Loucy (cell line): ENCODE measurements at regions not wholly inside any gene's neighbourhood (a gene's known extent, or its start where the extent isn't known, plus 50 kb on each side); places are given as distances from the start of the nearest gene placed in this dataset.

Source experiments
- H2AFZ ChIP-seq: fragments of 200-600 bp; sonication (generic); 2 replicates; pipeline ENCODE4 v1.6.0; 2016; ENCODE audit warnings: antibody characterized with exemption, mild to moderate bottlenecking, low read length, moderate library complexity
- H3F3A ChIP-seq: fragments of 200-600 bp; 2 replicates; pipeline ENCODE4 v1.6.0; 2016; ENCODE audit warnings: antibody characterized with exemption, low read depth, mild to moderate bottlenecking
- H3K27me3 ChIP-seq: fragments of 200-600 bp; sonication (generic); 2 replicates; pipeline ENCODE4 v1.6.1; 2014; ENCODE audit warnings: low read length, mild to moderate bottlenecking; ENCODE audit not compliant: insufficient read depth, poor library complexity, severe bottlenecking
- H3K36me3 ChIP-seq: fragments of 200-600 bp; sonication (generic); 2 replicates; pipeline ENCODE4 v1.6.1; 2016; ENCODE audit warnings: low read length; ENCODE audit not compliant: insufficient read depth
- H3K4me1 ChIP-seq: fragments of 200-600 bp; sonication (generic); 2 replicates; pipeline ENCODE4 v1.5.1; 2014; ENCODE audit warnings: low read length, mild to moderate bottlenecking; ENCODE audit not compliant: insufficient read depth, poor library complexity, severe bottlenecking
- H3K4me2 ChIP-seq: fragments of 200-600 bp; sonication (generic); 2 replicates; pipeline ENCODE4 v1.6.0; 2014; ENCODE audit warnings: antibody characterized with exemption, low read length, low read depth, mild to moderate bottlenecking; ENCODE audit not compliant: poor library complexity, severe bottlenecking
- H3K4me3 ChIP-seq: fragments of 200-600 bp; sonication (generic); 2 replicates; pipeline ENCODE4 v1.5.1; 2014; ENCODE audit warnings: low read length, mild to moderate bottlenecking, mixed read lengths; ENCODE audit not compliant: poor library complexity, severe bottlenecking
- H3K79me2 ChIP-seq: fragments of 200-600 bp; sonication (generic); 2 replicates; pipeline ENCODE4 v1.6.1; 2014; ENCODE audit warnings: low read length; ENCODE audit not compliant: insufficient read depth
- H3K9ac ChIP-seq: fragments of 200-600 bp; sonication (generic); 2 replicates; pipeline ENCODE4 v1.6.0; 2014; ENCODE audit warnings: mild to moderate bottlenecking, low read depth, low read length, moderate library complexity; ENCODE audit not compliant: poor library complexity, severe bottlenecking
- H3K9me2 ChIP-seq: fragments of 200-600 bp; sonication (generic); replicated peaks from 2 replicates; pipeline ENCODE4 v1.6.1; 2016; ENCODE audit warnings: low read depth, low read length, mixed read lengths
- H3K9me3 ChIP-seq: fragments of 200-600 bp; sonication (generic); 2 replicates; pipeline ENCODE4 v1.6.1; 2014; ENCODE audit warnings: mild to moderate bottlenecking, antibody characterized with exemption, low read length, low read depth; ENCODE audit not compliant: insufficient read depth
- H4K20me1 ChIP-seq: fragments of 200-600 bp; sonication (generic); 2 replicates; pipeline ENCODE4 v1.6.0; 2014; ENCODE audit warnings: antibody characterized with exemption, low read length, mild to moderate bottlenecking; ENCODE audit not compliant: insufficient read depth, poor library complexity, severe bottlenecking
- EZH2phosphoT487 ChIP-seq: fragments of 200-600 bp; IDR thresholded peaks from 2 replicates; pipeline ENCODE4 v1.6.1; 2018; ENCODE audit warnings: antibody characterized with exemption, mild to moderate bottlenecking, moderate library complexity, borderline replicate concordance
- TF ChIP-seq, protein P1 (sequence below): fragments of 200-600 bp; sonication (generic); conservative IDR thresholded peaks from 2 replicates; pipeline ENCODE4 v1.5.1; 2014; ENCODE audit warnings: mild to moderate bottlenecking, antibody characterized with exemption, low read length

- H3K4me3 ChIP-seq, result no peak overlapping the region
- no peak overlapping the region for H3K9ac ChIP-seq
- no peak for TF ChIP-seq EZH2phosphoT487
- TF ChIP-seq, protein P1, sequence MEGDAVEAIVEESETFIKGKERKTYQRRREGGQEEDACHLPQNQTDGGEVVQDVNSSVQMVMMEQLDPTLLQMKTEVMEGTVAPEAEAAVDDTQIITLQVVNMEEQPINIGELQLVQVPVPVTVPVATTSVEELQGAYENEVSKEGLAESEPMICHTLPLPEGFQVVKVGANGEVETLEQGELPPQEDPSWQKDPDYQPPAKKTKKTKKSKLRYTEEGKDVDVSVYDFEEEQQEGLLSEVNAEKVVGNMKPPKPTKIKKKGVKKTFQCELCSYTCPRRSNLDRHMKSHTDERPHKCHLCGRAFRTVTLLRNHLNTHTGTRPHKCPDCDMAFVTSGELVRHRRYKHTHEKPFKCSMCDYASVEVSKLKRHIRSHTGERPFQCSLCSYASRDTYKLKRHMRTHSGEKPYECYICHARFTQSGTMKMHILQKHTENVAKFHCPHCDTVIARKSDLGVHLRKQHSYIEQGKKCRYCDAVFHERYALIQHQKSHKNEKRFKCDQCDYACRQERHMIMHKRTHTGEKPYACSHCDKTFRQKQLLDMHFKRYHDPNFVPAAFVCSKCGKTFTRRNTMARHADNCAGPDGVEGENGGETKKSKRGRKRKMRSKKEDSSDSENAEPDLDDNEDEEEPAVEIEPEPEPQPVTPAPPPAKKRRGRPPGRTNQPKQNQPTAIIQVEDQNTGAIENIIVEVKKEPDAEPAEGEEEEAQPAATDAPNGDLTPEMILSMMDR, result no peak
- H3K79me2 ChIP-seq, result no peaks in the 10 kb centered on the region
- no peaks in the 10 kb centered on the region for H3K9me2 ChIP-seq
- H4K20me1 ChIP-seq, result no peaks in the 10 kb centered on the region
- no peaks in the 10 kb centered on the region for H3K4me1 ChIP-seq
- no peaks in the 10 kb centered on the region for H3F3A ChIP-seq
- no peaks in the 10 kb centered on the region for H3K36me3 ChIP-seq
- no peak overlapping the region for H3K4me2 ChIP-seq
- no peak overlapping the region for H2AFZ ChIP-seq
- no peaks in the 10 kb centered on the region for H3K27me3 ChIP-seq
- H3K9me3 ChIP-seq, result no peaks in the 10 kb centered on the region
Measured at GRCh38 chr5:4855880-4856279, 284.2 kb upstream of the ADAMTS16 start.

DNA sequence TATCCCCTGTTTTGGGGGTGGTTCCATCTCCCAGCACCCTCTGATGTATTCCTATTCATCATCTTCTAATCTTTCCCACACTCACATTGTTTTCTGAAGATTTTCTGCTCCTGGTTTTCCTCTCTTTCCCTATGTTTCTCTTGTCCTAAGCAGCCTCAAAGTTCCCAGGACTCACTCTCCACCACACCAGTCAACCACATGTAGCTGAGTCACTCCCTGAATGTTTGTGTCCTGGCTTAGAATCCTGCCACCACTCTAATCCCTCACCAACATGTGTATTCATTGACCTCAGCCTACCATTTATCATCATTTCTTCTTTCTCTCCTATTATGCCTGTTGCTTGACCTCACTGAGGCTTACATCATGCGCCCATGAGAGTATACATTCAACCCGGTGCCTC is 282.4 kb upstream of the ADAMTS16 start:
- Histone ChIP-seq H2AFZ (no peak overlapping the region), H3K27me3 (no peaks in the 10 kb centered on the region), H3K9me3 (no peaks in the 10 kb centered on the region), H3K9ac (no peak overlapping the region), H3K79me2 (no peaks in the 10 kb centered on the region), H3F3A (no peaks in the 10 kb centered on the region), H3K9me2 (no peaks in the 10 kb centered on the region), H3K4me1 (no peaks in the 10 kb centered on the region), H3K4me3 (no peak overlapping the region), H4K20me1 (no peaks in the 10 kb centered on the region), H3K4me2 (no peak overlapping the region), H3K36me3 (no peaks in the 10 kb centered on the region)
- TF ChIP-seq EZH2phosphoT487, result no peak
- TF ChIP-seq, protein P1, result no peak

- Histone ChIP-seq H3K36me3 (no peaks in the 10 kb centered on the region), H3K4me1 (no peaks in the 10 kb centered on the region), H3K27me3 (no peaks in the 10 kb centered on the region), H3F3A (no peaks in the 10 kb centered on the region), H3K9me3 (no peaks in the 10 kb centered on the region), H3K9me2 (no peaks in the 10 kb centered on the region), H3K9ac (no peak overlapping the region), H3K4me3 (no peak overlapping the region), H3K79me2 (no peaks in the 10 kb centered on the region), H4K20me1 (no peaks in the 10 kb centered on the region), H2AFZ (no peak overlapping the region), H3K4me2 (no peak overlapping the region)
- TF ChIP-seq, protein P1, result no peak
- no peak for TF ChIP-seq EZH2phosphoT487
Measured at GRCh38 chr5:4859500-4860235, 280.5 kb upstream of the ADAMTS16 start.
